ENCODE measurements at regions not wholly inside any gene's neighbourhood (a gene's known extent, or its start where the extent isn't known, plus 50 kb on each side); places are given as distances from the start of the nearest gene placed in this dataset.

DNA sequence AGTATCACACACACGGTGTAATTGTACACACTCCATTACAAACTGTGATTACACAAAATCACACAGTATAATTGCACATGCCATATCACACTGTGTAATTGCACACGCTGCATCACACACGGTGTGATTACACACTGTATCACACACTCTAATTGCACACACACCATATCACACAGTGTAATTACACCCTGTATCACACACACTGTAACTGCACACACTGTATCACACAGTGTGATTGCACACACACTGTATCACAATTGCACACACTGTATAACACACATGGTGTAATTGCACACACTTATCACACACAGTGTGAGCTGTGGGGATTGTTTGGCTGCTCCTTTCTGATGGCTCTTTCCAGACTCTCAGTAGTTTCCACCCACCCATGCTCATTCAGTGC is 162.6 kb upstream of the SGCG start:
- no peak for TF ChIP-seq POLR2AphosphoS5 (IDR thresholded peaks at IDR 0.05; ENCODE audit: low read depth, low read length)
- TF ChIP-seq FOXP2 (optimal IDR thresholded peaks at IDR 0.05; ENCODE audit: borderline replicate concordance, extremely low read depth, extremely low read length, insufficient read depth): no peak
- TF ChIP-seq, protein P1, sequence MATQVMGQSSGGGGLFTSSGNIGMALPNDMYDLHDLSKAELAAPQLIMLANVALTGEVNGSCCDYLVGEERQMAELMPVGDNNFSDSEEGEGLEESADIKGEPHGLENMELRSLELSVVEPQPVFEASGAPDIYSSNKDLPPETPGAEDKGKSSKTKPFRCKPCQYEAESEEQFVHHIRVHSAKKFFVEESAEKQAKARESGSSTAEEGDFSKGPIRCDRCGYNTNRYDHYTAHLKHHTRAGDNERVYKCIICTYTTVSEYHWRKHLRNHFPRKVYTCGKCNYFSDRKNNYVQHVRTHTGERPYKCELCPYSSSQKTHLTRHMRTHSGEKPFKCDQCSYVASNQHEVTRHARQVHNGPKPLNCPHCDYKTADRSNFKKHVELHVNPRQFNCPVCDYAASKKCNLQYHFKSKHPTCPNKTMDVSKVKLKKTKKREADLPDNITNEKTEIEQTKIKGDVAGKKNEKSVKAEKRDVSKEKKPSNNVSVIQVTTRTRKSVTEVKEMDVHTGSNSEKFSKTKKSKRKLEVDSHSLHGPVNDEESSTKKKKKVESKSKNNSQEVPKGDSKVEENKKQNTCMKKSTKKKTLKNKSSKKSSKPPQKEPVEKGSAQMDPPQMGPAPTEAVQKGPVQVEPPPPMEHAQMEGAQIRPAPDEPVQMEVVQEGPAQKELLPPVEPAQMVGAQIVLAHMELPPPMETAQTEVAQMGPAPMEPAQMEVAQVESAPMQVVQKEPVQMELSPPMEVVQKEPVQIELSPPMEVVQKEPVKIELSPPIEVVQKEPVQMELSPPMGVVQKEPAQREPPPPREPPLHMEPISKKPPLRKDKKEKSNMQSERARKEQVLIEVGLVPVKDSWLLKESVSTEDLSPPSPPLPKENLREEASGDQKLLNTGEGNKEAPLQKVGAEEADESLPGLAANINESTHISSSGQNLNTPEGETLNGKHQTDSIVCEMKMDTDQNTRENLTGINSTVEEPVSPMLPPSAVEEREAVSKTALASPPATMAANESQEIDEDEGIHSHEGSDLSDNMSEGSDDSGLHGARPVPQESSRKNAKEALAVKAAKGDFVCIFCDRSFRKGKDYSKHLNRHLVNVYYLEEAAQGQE (IDR thresholded peaks at IDR 0.05; ENCODE audit: insufficient read depth in 1 of 2, low read depth in 2 of 2, low read length in 2 of 2): no peak
- TF ChIP-seq TAF1 (IDR thresholded peaks at IDR 0.05; ENCODE audit: borderline replicate concordance, insufficient read depth, low read length): no peak
- TF ChIP-seq SIN3A (IDR thresholded peaks at IDR 0.05; ENCODE audit: borderline replicate concordance, insufficient read depth, low read length): no peak

DNA sequence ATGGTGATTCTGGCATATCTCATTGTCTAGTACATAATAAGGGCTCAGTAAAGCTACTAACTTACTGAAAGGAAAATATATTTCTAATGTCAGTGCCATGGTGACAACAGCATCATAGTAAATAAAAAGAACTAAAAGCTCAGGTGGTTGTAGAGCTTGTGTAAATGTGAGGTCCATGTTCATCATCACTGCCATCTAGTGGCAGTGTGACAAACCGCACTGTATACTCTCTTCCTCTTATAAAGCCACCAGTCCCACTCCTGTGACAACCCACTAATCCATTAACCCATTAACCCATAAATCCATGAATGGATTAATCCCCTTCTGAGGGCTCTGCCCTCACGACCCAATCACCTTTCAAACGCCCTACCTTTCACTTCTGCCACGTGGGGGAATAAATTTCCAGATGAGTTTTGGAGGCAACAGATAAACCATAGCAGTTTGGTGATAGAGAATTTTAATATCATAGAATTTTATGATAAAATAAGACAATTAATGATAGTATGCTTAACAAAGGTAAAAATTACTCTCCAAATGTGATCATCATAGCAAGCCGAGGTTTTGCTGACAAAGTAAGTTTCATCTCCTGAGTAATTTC is 160.4 kb upstream of the SGCG start:
- TF ChIP-seq POLR2AphosphoS5 (IDR thresholded peaks at IDR 0.05; ENCODE audit: low read depth, low read length): no peak
- TF ChIP-seq, protein P1 (IDR thresholded peaks at IDR 0.05; ENCODE audit: insufficient read depth in 1 of 2, low read depth in 2 of 2, low read length in 2 of 2): no peak

DNA sequence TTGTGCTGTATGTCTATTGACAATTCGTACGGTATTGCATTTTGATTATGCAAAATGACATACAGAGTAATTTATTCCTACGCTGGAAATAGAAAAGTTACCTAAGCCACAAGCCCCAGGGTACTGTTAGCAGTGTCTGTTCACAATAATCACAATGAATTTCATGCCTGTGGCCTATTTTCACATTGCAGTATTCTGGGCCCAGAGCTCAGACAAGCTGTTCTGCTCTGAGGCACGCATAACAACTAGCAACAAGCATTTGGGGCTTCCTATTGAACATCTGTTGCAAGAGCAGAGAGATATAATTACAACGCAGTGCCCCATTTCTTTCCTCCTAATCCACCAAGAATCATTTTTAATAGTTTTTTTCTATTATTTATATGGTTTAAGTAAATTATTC is 158.9 kb upstream of the SGCG start:
- TF ChIP-seq TAF1 (IDR thresholded peaks at IDR 0.05; ENCODE audit: borderline replicate concordance, insufficient read depth, low read length): no peak
- TF ChIP-seq SIN3A (IDR thresholded peaks at IDR 0.05; ENCODE audit: borderline replicate concordance, insufficient read depth, low read length): no peak
- no peak for TF ChIP-seq POLR2AphosphoS5 (IDR thresholded peaks at IDR 0.05; ENCODE audit: low read depth, low read length)
- TF ChIP-seq, protein P1 (IDR thresholded peaks at IDR 0.05; ENCODE audit: insufficient read depth in 1 of 2, low read depth in 2 of 2, low read length in 2 of 2): no peak
- TF ChIP-seq FOXP2 (optimal IDR thresholded peaks at IDR 0.05; ENCODE audit: borderline replicate concordance, extremely low read depth, extremely low read length, insufficient read depth): no peak

DNA sequence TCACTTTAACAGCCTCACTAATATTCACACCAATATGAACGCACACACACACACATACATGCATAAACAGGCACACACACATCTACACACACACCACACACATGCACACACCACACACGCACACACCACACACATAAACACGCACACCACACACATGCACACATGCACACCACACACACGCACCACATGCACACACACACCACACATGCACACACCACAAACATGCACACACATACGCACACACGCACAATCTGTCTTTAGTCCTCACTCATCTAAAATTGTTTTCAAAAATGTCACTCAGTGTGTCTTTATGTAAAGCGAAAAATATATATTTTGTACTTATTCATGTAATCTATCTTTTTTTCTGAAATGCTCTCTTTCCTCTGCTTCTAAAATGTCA is 158.1 kb upstream of the SGCG start:
- TF ChIP-seq FOXP2 (optimal IDR thresholded peaks at IDR 0.05; ENCODE audit: borderline replicate concordance, extremely low read depth, extremely low read length, insufficient read depth) (no peak), TAF1 (IDR thresholded peaks at IDR 0.05; ENCODE audit: borderline replicate concordance, insufficient read depth, low read length) (no peak), POLR2AphosphoS5 (IDR thresholded peaks at IDR 0.05; ENCODE audit: low read depth, low read length) (no peak), SIN3A (IDR thresholded peaks at IDR 0.05; ENCODE audit: borderline replicate concordance, insufficient read depth, low read length) (no peak)
- TF ChIP-seq, protein P1 (IDR thresholded peaks at IDR 0.05; ENCODE audit: insufficient read depth in 1 of 2, low read depth in 2 of 2, low read length in 2 of 2): no peak
